GM23338 (cell line): ENCODE measurements at regions not wholly inside any gene's neighbourhood (a gene's known extent, or its start where the extent isn't known, plus 50 kb on each side); places are given as distances from the start of the nearest gene placed in this dataset.
A peak's percentile ranks its signal among the peaks of the same experiment; 100 is the strongest.

Experiments used
- ATAC-seq: fragments of 200-7000 bp; cut with Tn5 transposase; 3 replicates; pipeline ENCODE4 v1.9.1; 2020
- DNase-seq: peaks from one replicate; pipeline ENCODE4 v3.0.0-alpha.2; 2015; ENCODE audit warnings: low spot score
- H2AFZ ChIP-seq: fragments of 200-600 bp; sonication (generic); 2 replicates; pipeline ENCODE4 v1.8.0; 2016; ENCODE audit warnings: antibody characterized with exemption, mild to moderate bottlenecking, moderate library complexity
- H3F3A ChIP-seq: fragments of 200-600 bp; sonication (generic); replicated peaks from 2 replicates; pipeline ENCODE4 v1.8.0; 2017; ENCODE audit warnings: antibody characterized with exemption, mixed run types, low read depth
- H3K27ac ChIP-seq: fragments of 200-600 bp; sonication (generic); 2 replicates; pipeline ENCODE4 v1.6.1; 2016; ENCODE audit warnings: low read depth
- H3K27me3 ChIP-seq: fragments of 200-600 bp; sonication (generic); 2 replicates; pipeline ENCODE4 v1.8.0; 2016; ENCODE audit warnings: mild to moderate bottlenecking, mixed run types, moderate library complexity; ENCODE audit not compliant: insufficient read depth
- H3K36me3 ChIP-seq: fragments of 200-600 bp; sonication (generic); 2 replicates; pipeline ENCODE4 v1.8.0; 2016; ENCODE audit warnings: mild to moderate bottlenecking; ENCODE audit not compliant: insufficient read depth
- H3K4me1 ChIP-seq: fragments of 200-600 bp; sonication (generic); 2 replicates; pipeline ENCODE4 v1.8.0; 2016; ENCODE audit warnings: mild to moderate bottlenecking, moderate library complexity; ENCODE audit not compliant: insufficient read depth
- H3K4me2 ChIP-seq: fragments of 200-600 bp; sonication (generic); 2 replicates; pipeline ENCODE4 v1.7.1; 2017; ENCODE audit warnings: mixed run types
- H3K4me3 ChIP-seq: fragments of 200-600 bp; sonication (generic); 2 replicates; pipeline ENCODE4 v1.6.1; 2016; ENCODE audit warnings: mixed run types
- H3K79me2 ChIP-seq: fragments of 200-600 bp; sonication (generic); replicated peaks from 2 replicates; pipeline ENCODE4 v1.8.0; 2017; ENCODE audit warnings: mild to moderate bottlenecking; ENCODE audit not compliant: insufficient read depth
- H3K9me2 ChIP-seq: fragments of 200-600 bp; sonication (generic); 2 replicates; pipeline ENCODE4 v1.8.0; 2017; ENCODE audit not compliant: insufficient read depth
- H4K20me1 ChIP-seq: fragments of 200-600 bp; sonication (generic); replicated peaks from 2 replicates; pipeline ENCODE4 v1.8.0; 2017; ENCODE audit warnings: mild to moderate bottlenecking; ENCODE audit not compliant: insufficient read depth
- H3K27ac Mint-ChIP-seq: 2 replicates; pipeline ENCODE4 v1.8.0; 2020; ENCODE audit warnings: inconsistent platforms, mild to moderate bottlenecking, moderate library complexity, mixed read lengths
- H3K27me3 Mint-ChIP-seq: 3 replicates; pipeline ENCODE4 v1.8.0; 2022; ENCODE audit warnings: low read depth, mild to moderate bottlenecking, moderate library complexity, mixed read lengths, inconsistent platforms; ENCODE audit not compliant: insufficient read depth, poor library complexity
- H3K36me3 Mint-ChIP-seq: 3 replicates; pipeline ENCODE4 v1.8.0; 2021; ENCODE audit warnings: low read depth, mild to moderate bottlenecking, inconsistent platforms, moderate library complexity, mixed read lengths
- H3K4me1 Mint-ChIP-seq: 3 replicates; pipeline ENCODE4 v1.8.0; 2020; ENCODE audit warnings: mild to moderate bottlenecking, inconsistent platforms, mixed read lengths
- H3K4me3 Mint-ChIP-seq: 3 replicates; pipeline ENCODE4 v1.8.0; 2021; ENCODE audit warnings: moderate library complexity, mild to moderate bottlenecking, inconsistent platforms, mixed read lengths
- H3K9me3 Mint-ChIP-seq: 3 replicates; pipeline ENCODE4 v1.8.0; 2020; ENCODE audit warnings: moderate library complexity, mild to moderate bottlenecking, inconsistent platforms, mixed read lengths
- CTCF ChIP-seq, 2 experiments: fragments of 200-600 bp in 1 of 2; sonication (generic) in 1 of 2; conservative IDR thresholded peaks; 2 replicates each; pipeline versions ENCODE4 v1.5.1 to v1.6.1; 2016 to 2017; ENCODE audit warnings: antibody characterized with exemption in 2 of 2, low read depth in 2 of 2, mild to moderate bottlenecking in 2 of 2, moderate library complexity in 1 of 2
- EZH2phosphoT487 ChIP-seq: fragments of 200-600 bp; sonication (generic); IDR thresholded peaks from one replicate; pipeline ENCODE4 v1.8.1; 2018; ENCODE audit warnings: antibody characterized with exemption; ENCODE audit not compliant: unreplicated experiment
- JUNB ChIP-seq: IDR thresholded peaks from one replicate; pipeline ENCODE4 v1.6.1; 2016; ENCODE audit warnings: antibody characterized with exemption; ENCODE audit not compliant: unreplicated experiment
- NANOG ChIP-seq: IDR thresholded peaks from 2 replicates; pipeline ENCODE4 v1.6.1; 2016; ENCODE audit warnings: antibody characterized with exemption, borderline replicate concordance
- POLR2AphosphoS5 ChIP-seq: IDR thresholded peaks from 2 replicates; pipeline ENCODE4 v1.6.1; 2016; ENCODE audit warnings: antibody characterized with exemption, low read depth
- STAT1 ChIP-seq: IDR thresholded peaks from one replicate; pipeline ENCODE4 v1.6.1; 2016; ENCODE audit warnings: antibody characterized with exemption; ENCODE audit not compliant: unreplicated experiment
- ZNF114 ChIP-seq: fragments of 250-450 bp; sonication (Bioruptor Pico); IDR thresholded peaks from 2 replicates; pipeline ENCODE4 v1.5.0; 2020; ENCODE audit warnings: mild to moderate bottlenecking, moderate library complexity
- ZNF331 ChIP-seq: fragments of 250-450 bp; sonication (Bioruptor Pico); IDR thresholded peaks from 2 replicates; pipeline ENCODE4 v1.5.0; 2020; ENCODE audit warnings: low read depth, mild to moderate bottlenecking, moderate library complexity
- ZNF462 ChIP-seq: fragments of 250-450 bp; sonication (Bioruptor Pico); IDR thresholded peaks from 2 replicates; pipeline ENCODE4 v1.5.0; 2020; ENCODE audit warnings: mild to moderate bottlenecking, moderate library complexity

GRCh38 chr7:152967958-152968357, 208.4 kb downstream of the ACTR3B start (continued):
- no peak for TF ChIP-seq ZNF462
- no peak for TF ChIP-seq ZNF331
- TF ChIP-seq NANOG = no peak
- TF ChIP-seq POLR2AphosphoS5 = no peak

- H3K79me2 ChIP-seq = no peaks in the 10 kb centered on the region
- H3K4me3 ChIP-seq = no peak overlapping the region
- peaks cover 10% of the 10 kb centered on the region; the same call in 1 of the 2 replicates for H3K27me3 ChIP-seq
- peaks cover 64% of the 10 kb centered on the region for H3K36me3 Mint-ChIP-seq
- peaks cover 24% of the 10 kb centered on the region for H3K4me1 Mint-ChIP-seq
- no peaks in the 10 kb centered on the region for H3K9me2 ChIP-seq
- no peaks in the 10 kb centered on the region for H4K20me1 ChIP-seq
- no peak overlapping the region for H2AFZ ChIP-seq
- peaks cover 64% of the 10 kb centered on the region for H3K9me3 Mint-ChIP-seq
- no peaks in the 10 kb centered on the region for H3F3A ChIP-seq
- no peak overlapping the region for H3K27ac ChIP-seq
- H3K27me3 Mint-ChIP-seq = peaks cover 28% of the 10 kb centered on the region
- H3K4me1 ChIP-seq = peaks cover 19% of the 10 kb centered on the region
- H3K4me2 ChIP-seq = peak overlapping the region; percentile 4; the same call in 1 of the 2 replicates
- H3K4me3 Mint-ChIP-seq = no peak overlapping the region
- no peak overlapping the region for H3K27ac Mint-ChIP-seq
- ATAC-seq (no peak), DNase-seq (no peak)
- H3K36me3 ChIP-seq = peaks cover 5% of the 10 kb centered on the region
- TF ChIP-seq ZNF114 (CRISPR knock-in tag) = no peak
- TF ChIP-seq STAT1 = no peak
- TF ChIP-seq ZNF462 = no peak
- no peak for TF ChIP-seq ZNF331
- no peak for TF ChIP-seq EZH2phosphoT487
- TF ChIP-seq POLR2AphosphoS5 = no peak
- TF ChIP-seq CTCF (conservative IDR thresholded peaks at IDR 0.05; ENCODE audit: low read depth in 2 of 2) = no peak
- no peak for TF ChIP-seq JUNB
Measured at GRCh38 chr7:152968514-152968913, 209.0 kb downstream of the ACTR3B start.
